Uterus (tissue), 3 donors: ENCODE measurements at regions not wholly inside any gene's neighbourhood (a gene's known extent, or its start where the extent isn't known, plus 50 kb on each side); places are given as distances from the start of the nearest gene placed in this dataset.
"Not testable (repeated sequence)": the region's sequence is repeated elsewhere in the genome, so short reads cannot be mapped to it uniquely, and the experiment has no call there.

ENCODE experiments used
- DNase-seq, 2 donors: peaks; one replicate each; pipeline ENCODE4 v3.0.0-alpha.2; 2019 to 2020
- H3K27ac ChIP-seq, 2 donors: fragments of 200-600 bp; sonication (generic); 1 replicate in 1 of 2; 2 replicates in 1 of 2; pipeline ENCODE4 v1.5.1; 2016 to 2018
- H3K27me3 ChIP-seq, 2 donors: fragments of 200-600 bp; sonication (generic); one replicate each; pipeline ENCODE4 v1.5.1; 2018 to 2019; ENCODE audit warnings: control low read depth in 1 of 2
- H3K36me3 ChIP-seq, 2 donors: fragments of 200-600 bp; sonication (generic); one replicate each; pipeline ENCODE4 v1.5.1; 2019; ENCODE audit warnings: control low read depth in 1 of 2
- H3K4me1 ChIP-seq, 2 donors: fragments of 200-600 bp; sonication (generic); one replicate each; pipeline ENCODE4 v1.5.1; 2018 to 2019; ENCODE audit warnings: control low read depth in 1 of 2
- H3K4me3 ChIP-seq, 2 donors: fragments of 200-600 bp; sonication (generic); 1 replicate in 1 of 2; 2 replicates in 1 of 2; pipeline ENCODE4 v1.5.1; 2018 to 2019; ENCODE audit warnings: mild to moderate bottlenecking in 1 of 2
- H3K9me3 ChIP-seq, 2 donors: fragments of 200-600 bp; sonication (generic); one replicate each; pipeline ENCODE4 v1.5.1; 2019; ENCODE audit warnings: control low read depth in 1 of 2
- CTCF ChIP-seq, 4 experiments: fragments of 200-600 bp in 2 of 4; fragments of 450-650 bp in 2 of 4; sonication (generic) in 2 of 4; IDR thresholded peaks; one replicate each; pipeline ENCODE4 v1.5.1; 2016 to 2019; ENCODE audit warnings: antibody characterized with exemption in 4 of 4, mild to moderate bottlenecking in 2 of 4, moderate library complexity in 1 of 4
- POLR2A ChIP-seq, 2 donors: fragments of 450-650 bp; IDR thresholded peaks; one replicate each; pipeline ENCODE4 v1.6.1; 2016; ENCODE audit warnings: antibody characterized with exemption in 2 of 2, mild to moderate bottlenecking in 1 of 2, moderate library complexity in 1 of 2
- intact Hi-C: fragments of 100-400 bp; cut with DNase I; formaldehyde crosslinking; loops from one replicate; pipeline ENCODE4 v1.15.1; 2023; ENCODE audit warnings: low total_unique reads
- donor health status: DM: yes; HTN: yes; CAD: no.

GRCh38 chr1:223041481-223041880 lies 101.6 kb downstream of the TLR5 start:
- no peaks in the 10 kb centered on the region for H3K9me3 ChIP-seq
- H3K36me3 ChIP-seq, result no peaks in the 10 kb centered on the region
- no peak for TF ChIP-seq POLR2A (IDR thresholded peaks at IDR 0.05)
- no peak for TF ChIP-seq CTCF (IDR thresholded peaks at IDR 0.05)
- no peak for DNase-seq
- no peak overlapping the region for H3K4me3 ChIP-seq
- H3K4me1 ChIP-seq, result no peaks in the 10 kb centered on the region
- no peak overlapping the region for H3K27ac ChIP-seq
- H3K27me3 ChIP-seq, result no peaks in the 10 kb centered on the region
- intact Hi-C loops, result no loop called here

GRCh38 chr1:223045164-223045957 lies 97.7 kb downstream of the TLR5 start:
- no peaks in the 10 kb centered on the region for H3K36me3 ChIP-seq
- intact Hi-C loops, result no loop called here
- no peak for TF ChIP-seq CTCF (IDR thresholded peaks at IDR 0.05)
- H3K4me3 ChIP-seq, result no peak overlapping the region
- H3K4me1 ChIP-seq, result no peaks in the 10 kb centered on the region
- no peaks in the 10 kb centered on the region for H3K27me3 ChIP-seq
- no peak overlapping the region for H3K27ac ChIP-seq
- H3K9me3 ChIP-seq, result no peaks in the 10 kb centered on the region
- DNase-seq, result no peak

GRCh38 chr1:223046011-223046410 lies 97.0 kb downstream of the TLR5 start:
- H3K9me3 ChIP-seq, result no peaks in the 10 kb centered on the region
- no peak for TF ChIP-seq CTCF (IDR thresholded peaks at IDR 0.05)
- no peak for TF ChIP-seq POLR2A (IDR thresholded peaks at IDR 0.05)
- no peak overlapping the region for H3K4me3 ChIP-seq
- no peak for DNase-seq
- intact Hi-C loops, result no loop called here
- no peaks in the 10 kb centered on the region for H3K4me1 ChIP-seq
- H3K36me3 ChIP-seq, result no peaks in the 10 kb centered on the region
- no peak overlapping the region for H3K27ac ChIP-seq
- H3K27me3 ChIP-seq, result no peaks in the 10 kb centered on the region

- H3K9me3 ChIP-seq, intact Hi-C loops, H3K4me1 ChIP-seq, H3K27me3 ChIP-seq, DNase-seq, H3K27ac ChIP-seq, H3K4me3 ChIP-seq, H3K36me3 ChIP-seq: not testable (repeated sequence)
These were observed 96.6 kb downstream of the TLR5 start for GRCh38 chr1:223046463-223046862.

GRCh38 chr1:223048026-223048425 lies 95.0 kb downstream of the TLR5 start:
- Histone ChIP-seq H3K27me3 (no peaks in the 10 kb centered on the region), H3K9me3 (no peaks in the 10 kb centered on the region), H3K4me1 (no peaks in the 10 kb centered on the region), H3K4me3 (no peak overlapping the region), H3K36me3 (no peaks in the 10 kb centered on the region), H3K27ac (no peak overlapping the region)
- intact Hi-C loops, result no loop called here
- no peak for DNase-seq
- TF ChIP-seq CTCF (IDR thresholded peaks at IDR 0.05), result no peak
- TF ChIP-seq POLR2A (IDR thresholded peaks at IDR 0.05), result no peak

GRCh38 chr1:223052462-223052861 lies 90.6 kb downstream of the TLR5 start:
- intact Hi-C loops, result no loop called here
- no peaks in the 10 kb centered on the region for H3K36me3 ChIP-seq
- H3K4me3 ChIP-seq, result no peak overlapping the region
- no peaks in the 10 kb centered on the region for H3K27me3 ChIP-seq
- no peak overlapping the region for H3K27ac ChIP-seq
- no peaks in the 10 kb centered on the region for H3K9me3 ChIP-seq
- TF ChIP-seq CTCF (IDR thresholded peaks at IDR 0.05), result no peak
- no peak for TF ChIP-seq POLR2A (IDR thresholded peaks at IDR 0.05)
- no peaks in the 10 kb centered on the region for H3K4me1 ChIP-seq
- no peak for DNase-seq
